IMR-90 (cell line): ENCODE measurements at regions not wholly inside any gene's neighbourhood (a gene's known extent, or its start where the extent isn't known, plus 50 kb on each side); places are given as distances from the start of the nearest gene placed in this dataset.

ENCODE experiments used
- ATAC-seq: fragments of 200-7000 bp; cut with Tn5 transposase; 2 replicates; pipeline ENCODE4 v1.9.1; 2020; ENCODE audit warnings: low read depth, mild to moderate bottlenecking, moderate library complexity
- BruUV-seq: library from RNA; stranded (reverse); fragments of 400-500 nt; replicated peaks from 2 replicates; lab custom pipeline; 2021; lab: Mats Ljungman, UMichigan
- CTCF ChIA-PET: fragments of 300-600 bp; formaldehyde crosslinking; extraction: SDS; loops from one replicate; lab custom pipeline; 2021; ENCODE audit warnings: antibody characterized with exemption; lab: Yijun Ruan, JAX
- POLR2A ChIA-PET: fragments of 300-600 bp; sonication (Branson Sonifier 250); formaldehyde crosslinking; loops from one replicate; lab custom pipeline; 2022; ENCODE audit warnings: antibody characterized with exemption; ENCODE audit not compliant: unreplicated experiment; lab: Charles Lee
- DNase-seq: peaks from one replicate; pipeline ENCODE4 v3.0.0; 2013
- H2AFZ ChIP-seq: replicated peaks from 2 replicates; pipeline ENCODE3; 2013; ENCODE audit warnings: low read length, mild to moderate bottlenecking; ENCODE audit not compliant: poor library complexity
- H2AK5ac ChIP-seq: 2 replicates; pipeline ENCODE4 v1.6.1; 2013; ENCODE audit warnings: low read depth, low read length, inconsistent platforms
- H2AK9ac ChIP-seq: replicated peaks from 2 replicates; pipeline ENCODE3; 2013; ENCODE audit warnings: mild to moderate bottlenecking, low read depth, low read length, moderate library complexity; ENCODE audit not compliant: poor library complexity
- H2BK120ac ChIP-seq: 2 replicates; pipeline ENCODE4 v1.6.1; 2013; ENCODE audit warnings: low read depth, low read length, inconsistent platforms
- H2BK15ac ChIP-seq: 3 replicates; pipeline ENCODE4 v1.6.1; 2013; ENCODE audit warnings: low read depth, low read length, inconsistent platforms
- H2BK20ac ChIP-seq: 2 replicates; pipeline ENCODE4 v1.6.1; 2013; ENCODE audit warnings: low read depth, mild to moderate bottlenecking, inconsistent platforms, low read length, moderate library complexity
- H2BK5ac ChIP-seq: 2 replicates; pipeline ENCODE4 v1.6.1; 2013; ENCODE audit warnings: mild to moderate bottlenecking, low read depth, low read length, inconsistent platforms; ENCODE audit not compliant: poor library complexity, severe bottlenecking
- H3K14ac ChIP-seq: replicated peaks from 2 replicates; pipeline ENCODE4 v1.6.1; 2013; ENCODE audit warnings: low read depth, low read length, inconsistent platforms
- H3K18ac ChIP-seq: 2 replicates; pipeline ENCODE4 v1.6.1; 2013; ENCODE audit warnings: low read depth, low read length, control low read depth
- H3K23ac ChIP-seq: 2 replicates; pipeline ENCODE4 v1.6.1; 2013; ENCODE audit warnings: low read depth, low read length, inconsistent platforms
- H3K27ac ChIP-seq: 2 replicates; pipeline ENCODE4 v1.5.1; 2013; ENCODE audit warnings: mild to moderate bottlenecking, control low read depth, low read length; ENCODE audit not compliant: insufficient read depth
- H3K27me3 ChIP-seq: 2 replicates; pipeline ENCODE4 v1.6.1; 2013; ENCODE audit warnings: low read length; ENCODE audit not compliant: control insufficient read depth, insufficient read depth
- H3K36me3 ChIP-seq: 2 replicates; pipeline ENCODE4 v1.6.1; 2013; ENCODE audit warnings: low read length, mixed read lengths; ENCODE audit not compliant: control insufficient read depth, insufficient read depth
- H3K4ac ChIP-seq: 2 replicates; pipeline ENCODE4 v1.6.1; 2013; ENCODE audit warnings: low read depth, low read length, inconsistent platforms
- H3K4me1 ChIP-seq: 2 replicates; pipeline ENCODE4 v1.6.1; 2013; ENCODE audit warnings: low read length, mixed read lengths; ENCODE audit not compliant: control insufficient read depth, insufficient read depth
- H3K4me2 ChIP-seq: 2 replicates; pipeline ENCODE4 v1.6.1; 2013; ENCODE audit warnings: low read depth, mild to moderate bottlenecking, control low read depth, low read length, moderate library complexity
- H3K4me3 ChIP-seq: 2 replicates; pipeline ENCODE4 v1.5.1; 2013; ENCODE audit warnings: low read depth, mild to moderate bottlenecking, control low read depth, low read length, moderate library complexity; ENCODE audit not compliant: insufficient read depth
- H3K56ac ChIP-seq: 2 replicates; pipeline ENCODE4 v1.6.1; 2013; ENCODE audit warnings: low read length, inconsistent platforms; ENCODE audit not compliant: insufficient read depth; ENCODE audit errors: extremely low read depth
- H3K79me1 ChIP-seq, 2 experiments: 2 replicates each; pipeline ENCODE4 v1.6.1; 2013; ENCODE audit warnings: low read length in 2 of 2, inconsistent platforms in 1 of 2, low read depth in 1 of 2
- H3K9ac ChIP-seq: 2 replicates; pipeline ENCODE4 v1.6.1; 2013; ENCODE audit warnings: low read depth, low read length, control low read depth
- H3K9me1 ChIP-seq: 2 replicates; pipeline ENCODE4 v1.6.1; 2013; ENCODE audit warnings: low read length, inconsistent platforms; ENCODE audit not compliant: insufficient read depth
- H3K9me3 ChIP-seq: 2 replicates; pipeline ENCODE4 v1.6.1; 2013; ENCODE audit warnings: low read length; ENCODE audit not compliant: control insufficient read depth, insufficient read depth
- H4K20me1 ChIP-seq: 2 replicates; pipeline ENCODE4 v1.6.1; 2013; ENCODE audit warnings: low read length, inconsistent platforms; ENCODE audit not compliant: insufficient read depth
- H4K5ac ChIP-seq: 2 replicates; pipeline ENCODE4 v1.6.1; 2013; ENCODE audit warnings: mild to moderate bottlenecking, low read depth, low read length, control low read depth
- H4K8ac ChIP-seq, 2 experiments: 2 replicates each; pipeline ENCODE4 v1.6.1; 2013; ENCODE audit warnings: low read depth in 2 of 2, low read length in 2 of 2, control low read depth in 1 of 2, inconsistent platforms in 1 of 2
- H4K91ac ChIP-seq: 2 replicates; pipeline ENCODE4 v1.6.1; 2013; ENCODE audit warnings: low read depth, low read length, inconsistent platforms; ENCODE audit not compliant: insufficient read depth
- BHLHE40 ChIP-seq: fragments of 150-350 bp; IDR thresholded peaks from 2 replicates; pipeline ENCODE4 v1.6.1; 2016; ENCODE audit warnings: mild to moderate bottlenecking, low read depth, low read length
- CEBPB ChIP-seq: IDR thresholded peaks from 2 replicates; pipeline ENCODE4 v1.6.1; 2012; ENCODE audit warnings: low read depth, low read length, improper control_type of control experiment
- MAFK ChIP-seq: IDR thresholded peaks from 2 replicates; pipeline ENCODE4 v1.6.1; 2012; ENCODE audit warnings: low read depth, low read length, improper control_type of control experiment
- WGBS, 2 experiments: methylation state at CpG; one replicate each; pipeline versions ENCODE4 v1.1.5 to v1.1.7; 2013; ENCODE audit warnings: missing lambda C conversion rate in 2 of 2; ENCODE audit not compliant: insufficient read length in 1 of 2; ENCODE audit errors: extremely low coverage in 2 of 2; 5-methylcytosine and 5-hydroxymethylcytosine counted together
- dilution Hi-C: fragments of 300-500 bp; cut with HindIII; formaldehyde crosslinking; loops from one replicate; pipeline ENCODE4 v1.14.3; 2018; ENCODE audit warnings: low sequenced_read_pairs; ENCODE audit not compliant: unreplicated experiment
- in situ Hi-C: fragments of 300-500 bp; cut with MboI; formaldehyde crosslinking; loops from 3 replicates; pipeline ENCODE4 v1.14.3; 2019; ENCODE audit warnings: low sequenced_read_pairs, inconsistent platforms, mixed read lengths
- intact Hi-C: fragments of 100-400 bp; cut with micrococcal nuclease; formaldehyde crosslinking; loops from 2 replicates; pipeline ENCODE4 v1.10.0; 2022

DNA sequence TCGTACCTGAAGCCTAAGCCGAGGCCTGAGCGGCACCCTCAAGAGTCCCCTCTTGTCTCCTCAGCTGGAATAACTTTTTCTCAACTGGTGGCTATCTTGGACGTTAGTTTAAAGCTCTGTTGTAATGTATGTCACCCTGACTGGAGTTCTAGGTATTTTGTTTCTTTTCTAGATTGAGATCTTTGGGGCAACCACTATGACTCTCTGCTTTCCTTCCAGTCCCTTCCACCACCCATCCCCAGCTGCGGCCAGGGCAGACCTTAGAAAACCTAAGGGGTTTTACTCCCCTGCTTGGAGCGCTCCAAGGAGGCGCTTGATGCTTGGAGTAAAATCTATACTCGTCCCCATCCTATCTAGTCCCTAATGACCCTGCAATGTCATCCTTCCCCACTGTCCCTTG is 74.6 kb upstream of the MRPS6 start:
- Histone ChIP-seq H3K9me3 (peaks cover 7% of the 10 kb centered on the region), H4K5ac (no peak overlapping the region), H3K18ac (no peak overlapping the region), H4K20me1 (no peaks in the 10 kb centered on the region), H3K36me3 (no peaks in the 10 kb centered on the region), H3K23ac (no peak overlapping the region), H2BK20ac (no peak overlapping the region), H2AFZ (no peak overlapping the region), H2BK120ac (no peak overlapping the region), H4K91ac (no peak overlapping the region), H3K9ac (no peak overlapping the region), H3K79me1 (no peaks in the 10 kb centered on the region), H3K56ac (no peak overlapping the region), H3K27ac (no peak overlapping the region), H3K4me2 (no peak overlapping the region), H3K4me1 (no peaks in the 10 kb centered on the region), H2BK15ac (no peak overlapping the region), H3K27me3 (peaks cover 4% of the 10 kb centered on the region), H3K4ac (no peak overlapping the region), H4K8ac (no peak overlapping the region), H2BK5ac (no peak overlapping the region), H2AK9ac (no peak overlapping the region), H3K9me1 (no peaks in the 10 kb centered on the region), H2AK5ac (no peak overlapping the region), H3K4me3 (no peak overlapping the region), H3K14ac (no peak overlapping the region)
- dilution Hi-C loops, result no loop called here
- no TSS peak for BruUV-seq
- DNase-seq, result no peak
- POLR2A ChIA-PET, result no interaction called here
- CTCF ChIA-PET, result no interaction called here
- in situ Hi-C loops, result no loop called here
- intact Hi-C loops, result no loop called here
- no peak for ATAC-seq
- TF ChIP-seq BHLHE40 (no peak), CEBPB (no peak), MAFK (no peak)
- WGBS, 2 experiments, result 100% methylated on average over 1 of the region's 8 CpGs; no CpG with 5 or more reads in 1 of the 2 experiments
